ENCODE measurements at regions not wholly inside any gene's neighbourhood (a gene's known extent, or its start where the extent isn't known, plus 50 kb on each side); places are given as distances from the start of the nearest gene placed in this dataset.

GRCh38 chr3:161914703-161915417 is 418.3 kb downstream of the OTOL1 start:
- ChIA-PET POLR2A (no interaction called here), CTCF (interaction anchor here (0.6 to 1.4 kb wide), 7 partner anchors 19 to 1142 kb away, joined by 3 to 6 read pairs (median 3); no protein-coding TSS in a partner anchor)

DNA sequence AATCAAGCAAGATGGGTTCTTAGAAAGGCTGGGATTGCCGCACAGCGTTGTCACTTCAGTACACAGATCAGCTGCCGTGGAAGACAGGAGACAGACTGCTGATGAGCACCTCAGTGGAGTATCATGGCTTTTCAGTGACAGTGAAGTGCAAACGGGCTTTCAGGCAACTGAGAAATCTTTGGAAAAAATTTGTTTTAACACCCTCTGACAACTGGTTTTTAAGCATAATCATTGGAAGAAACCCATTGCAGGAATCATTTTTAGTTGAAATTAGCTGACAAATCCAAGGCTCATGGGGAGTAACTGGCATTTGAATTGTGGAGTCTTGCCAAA is 418.8 kb downstream of the OTOL1 start:
- Histone ChIP-seq H3K27ac (ENCODE audit: low read depth, low read length) (no peak overlapping the region), H3K4me3 (ENCODE audit: low read depth, low read length) (no peak overlapping the region), H3K9me3 (ENCODE audit: control insufficient read depth, insufficient read depth, low read length) (no peaks in the 10 kb centered on the region), H3K27me3 (ENCODE audit: control insufficient read depth, insufficient read depth, low read length) (no peaks in the 10 kb centered on the region)
- DNase-seq (ENCODE audit: low read depth, low spot score), result no peak
- ChIA-PET CTCF (interaction anchor here (0.8 to 1.4 kb wide), 5 partner anchors 19 to 1005 kb away, joined by 3 read pairs; no protein-coding TSS in a partner anchor), POLR2A (no interaction called here)
- no peak for TF ChIP-seq CTCF (IDR thresholded peaks at IDR 0.05; ENCODE audit: low read depth, low read length)

More at GRCh38 chr3:161914703-161915417, 418.3 kb downstream of the OTOL1 start:
- DNase-seq (ENCODE audit: low read depth, low spot score), result peak; percentile 30
- H3K4me3 ChIP-seq (ENCODE audit: low read depth, low read length), result no peak overlapping the region
- peak; percentile 65 for TF ChIP-seq CTCF (IDR thresholded peaks at IDR 0.05; ENCODE audit: low read depth, low read length)
- H3K9me3 ChIP-seq (ENCODE audit: control insufficient read depth, insufficient read depth, low read length), result no peaks in the 10 kb centered on the region
- H3K27ac ChIP-seq (ENCODE audit: low read depth, low read length), result no peak overlapping the region
- H3K27me3 ChIP-seq (ENCODE audit: control insufficient read depth, insufficient read depth, low read length), result no peaks in the 10 kb centered on the region

- ChIA-PET CTCF (interaction anchor here (0.6 kb wide), 1 partner anchor 25 kb away, joined by 3 read pairs; no protein-coding TSS in a partner anchor), POLR2A (no interaction called here)
- no peak for TF ChIP-seq CTCF (IDR thresholded peaks at IDR 0.05; ENCODE audit: low read depth, low read length)
- Histone ChIP-seq H3K27me3 (ENCODE audit: control insufficient read depth, insufficient read depth, low read length) (no peaks in the 10 kb centered on the region), H3K9me3 (ENCODE audit: control insufficient read depth, insufficient read depth, low read length) (no peaks in the 10 kb centered on the region), H3K27ac (ENCODE audit: low read depth, low read length) (no peak overlapping the region), H3K4me3 (ENCODE audit: low read depth, low read length) (no peak overlapping the region)
- DNase-seq (ENCODE audit: low read depth, low spot score), result no peak
These were observed 423.6 kb downstream of the OTOL1 start for GRCh38 chr3:161920196-161920595.

DNA sequence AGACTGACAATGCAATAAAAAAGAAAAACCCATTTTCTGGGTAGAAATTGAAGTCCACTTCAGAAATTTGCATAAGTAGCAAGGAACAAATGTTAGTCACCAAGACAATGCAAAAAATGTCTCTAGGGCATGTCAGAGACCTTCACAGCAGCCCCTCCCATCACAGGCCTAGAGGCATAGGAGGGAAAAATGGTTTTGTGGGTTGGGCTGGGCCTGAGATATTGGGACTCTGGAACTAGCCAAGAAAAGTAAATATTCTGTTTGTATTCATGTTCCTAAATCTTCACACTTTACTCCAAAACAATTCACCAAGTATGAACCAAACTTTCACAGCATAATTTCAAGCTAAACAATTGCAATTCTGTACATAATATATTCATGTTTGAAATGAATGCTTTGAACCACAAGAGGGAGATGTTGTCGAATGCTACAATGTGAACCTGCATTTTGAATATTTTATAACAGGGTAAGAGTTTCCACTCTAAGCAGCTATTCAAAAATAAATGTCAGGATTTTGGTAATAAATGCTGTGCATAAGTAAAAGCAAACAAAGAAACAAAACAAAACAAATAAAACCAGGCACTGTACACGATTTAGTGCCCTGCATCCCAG is 429.2 kb downstream of the OTOL1 start:
- no peak overlapping the region for H3K4me3 ChIP-seq (ENCODE audit: low read depth, low read length)
- H3K27me3 ChIP-seq (ENCODE audit: control insufficient read depth, insufficient read depth, low read length), result no peaks in the 10 kb centered on the region
- ChIA-PET POLR2A (no interaction called here), CTCF (no interaction called here)
- H3K27ac ChIP-seq (ENCODE audit: low read depth, low read length), result no peak overlapping the region
- H3K9me3 ChIP-seq (ENCODE audit: control insufficient read depth, insufficient read depth, low read length), result no peaks in the 10 kb centered on the region
- DNase-seq (ENCODE audit: low read depth, low spot score), result no peak
- peak; percentile 26; the same call in 1 of the 2 replicates for TF ChIP-seq CTCF (IDR thresholded peaks at IDR 0.05; ENCODE audit: low read depth, low read length)

GRCh38 chr3:161927131-161927530 is 430.5 kb downstream of the OTOL1 start:
- ChIA-PET CTCF (no interaction called here), POLR2A (no interaction called here)
- Histone ChIP-seq H3K4me3 (ENCODE audit: low read depth, low read length) (no peak overlapping the region), H3K27me3 (ENCODE audit: control insufficient read depth, insufficient read depth, low read length) (no peaks in the 10 kb centered on the region), H3K27ac (ENCODE audit: low read depth, low read length) (no peak overlapping the region), H3K9me3 (ENCODE audit: control insufficient read depth, insufficient read depth, low read length) (no peaks in the 10 kb centered on the region)
- no peak for DNase-seq (ENCODE audit: low read depth, low spot score)
- no peak for TF ChIP-seq CTCF (IDR thresholded peaks at IDR 0.05; ENCODE audit: low read depth, low read length)
